H1 (cell line): ENCODE measurements at regions not wholly inside any gene's neighbourhood (a gene's known extent, or its start where the extent isn't known, plus 50 kb on each side); places are given as distances from the start of the nearest gene placed in this dataset.

Experiments used
- CTCF ChIA-PET: fragments of 300-600 bp; sonication (Branson Sonifier 250); formaldehyde crosslinking; loops from one replicate; lab custom pipeline; 2021; ENCODE audit not compliant: partially characterized antibody; lab: Charles Lee
- POLR2A ChIA-PET: fragments of 300-600 bp; sonication (Branson Sonifier 250); formaldehyde crosslinking; loops from one replicate; lab custom pipeline; 2021; ENCODE audit warnings: inconsistent platforms; ENCODE audit not compliant: partially characterized antibody; lab: Charles Lee
- DNase-seq, 2 experiments: peaks; one replicate each; pipeline versions ENCODE4 v3.0.0 to v3.0.0-alpha.2; 2010 to 2022; ENCODE audit warnings: low spot score in 2 of 2, low read depth in 1 of 2, mixed read lengths in 1 of 2
- FAIRE-seq: peaks from 2 replicates; lab custom pipeline; 2011; peaks lifted over from hg19 to GRCh38; lab: Jason Lieb, UNC
- H2AFZ ChIP-seq: 2 replicates; pipeline ENCODE4 v1.8.1; 2012; ENCODE audit warnings: low read length, inconsistent platforms
- H2AK5ac ChIP-seq: 2 replicates; pipeline ENCODE4 v1.6.1; 2013; ENCODE audit warnings: low read depth, low read length
- H2BK120ac ChIP-seq: replicated peaks from 2 replicates; pipeline ENCODE3; 2013; ENCODE audit warnings: low read depth, low read length, inconsistent platforms
- H2BK12ac ChIP-seq: 2 replicates; pipeline ENCODE4 v1.6.1; 2013; ENCODE audit warnings: low read depth, low read length
- H2BK15ac ChIP-seq: 2 replicates; pipeline ENCODE4 v1.6.1; 2013; ENCODE audit warnings: low read length
- H2BK20ac ChIP-seq: 2 replicates; pipeline ENCODE4 v1.6.1; 2013; ENCODE audit warnings: low read length
- H2BK5ac ChIP-seq: 2 replicates; pipeline ENCODE4 v1.6.1; 2013; ENCODE audit warnings: low read depth, low read length
- H3K14ac ChIP-seq: 2 replicates; pipeline ENCODE4 v1.6.1; 2013; ENCODE audit warnings: inconsistent platforms; ENCODE audit not compliant: insufficient read length
- H3K18ac ChIP-seq: 2 replicates; pipeline ENCODE4 v1.6.1; 2013; ENCODE audit warnings: low read length; ENCODE audit errors: extremely low read depth
- H3K23ac ChIP-seq: 2 replicates; pipeline ENCODE4 v1.6.1; 2013; ENCODE audit warnings: inconsistent platforms; ENCODE audit not compliant: insufficient read length
- H3K23me2 ChIP-seq: 2 replicates; pipeline ENCODE4 v1.6.1; 2013; ENCODE audit warnings: low read depth, low read length
- H3K27ac ChIP-seq: 2 replicates; pipeline ENCODE4 v1.6.1; 2011; ENCODE audit warnings: low read depth, low read length, inconsistent platforms
- H3K27me3 ChIP-seq, 4 experiments: replicated peaks in 1 of 4; 1 replicate in 1 of 4; 2 replicates in 3 of 4; pipeline versions ENCODE4 v1.6.1 to v1.8.1; 2011 to 2013; ENCODE audit warnings: low read length in 3 of 4, mild to moderate bottlenecking in 3 of 4, inconsistent platforms in 2 of 4, mixed read lengths in 2 of 4, moderate library complexity in 1 of 4; ENCODE audit not compliant: control insufficient read depth in 3 of 4, insufficient read depth in 3 of 4; ENCODE audit errors: extremely low read depth in 1 of 4
- H3K36me3 ChIP-seq, 4 experiments: 2 replicates each; pipeline versions ENCODE4 v1.6.1 to v1.8.1; 2011 to 2013; ENCODE audit warnings: mild to moderate bottlenecking in 4 of 4, low read length in 3 of 4, moderate library complexity in 2 of 4, control low read depth in 1 of 4, inconsistent platforms in 1 of 4; ENCODE audit not compliant: insufficient read depth in 4 of 4, control insufficient read depth in 2 of 4
- H3K4ac ChIP-seq: replicated peaks from 2 replicates; pipeline ENCODE3; 2013; ENCODE audit warnings: low read length, low read depth, mixed read lengths, inconsistent platforms; ENCODE audit not compliant: insufficient read length
- H3K4me1 ChIP-seq, 4 experiments: replicated peaks in 1 of 4; 1 replicate in 1 of 4; 2 replicates in 3 of 4; pipeline versions ENCODE4 v1.6.1 to v1.8.1; 2011 to 2013; ENCODE audit warnings: low read length in 3 of 4, inconsistent platforms in 2 of 4, mixed read lengths in 1 of 4; ENCODE audit not compliant: insufficient read depth in 4 of 4, control insufficient read depth in 3 of 4
- H3K4me2 ChIP-seq, 2 experiments: 2 replicates each; pipeline versions ENCODE4 v1.6.1 to v1.8.1; 2011 to 2013; ENCODE audit warnings: low read depth in 2 of 2, low read length in 2 of 2, control low read depth in 1 of 2, inconsistent platforms in 1 of 2, mild to moderate bottlenecking in 1 of 2; ENCODE audit not compliant: insufficient read depth in 1 of 2
- H3K4me3 ChIP-seq, 4 experiments: fragments of 200-600, 300-600 bp in 1 of 4; sonication (generic), shearing (Covaris generic), sonication (Bioruptor Twin) in 1 of 4; 2 replicates each; pipeline versions ENCODE4 v1.5.1 to v1.8.1; 2011 to 2016; ENCODE audit warnings: low read length in 4 of 4, low read depth in 3 of 4, control low read depth in 2 of 4, inconsistent platforms in 2 of 4, mild to moderate bottlenecking in 2 of 4, mixed read lengths in 1 of 4, moderate library complexity in 1 of 4; ENCODE audit not compliant: insufficient read depth in 2 of 4; ENCODE audit errors: extremely low read depth in 1 of 4
- H3K56ac ChIP-seq: replicated peaks from 2 replicates; pipeline ENCODE3; 2013; ENCODE audit warnings: low read depth, mild to moderate bottlenecking, mixed read lengths, low read length, inconsistent platforms; ENCODE audit not compliant: insufficient read length
- H3K79me1 ChIP-seq: 2 replicates; pipeline ENCODE4 v1.6.1; 2013; ENCODE audit warnings: low read depth, low read length, control low read depth
- H3K79me2 ChIP-seq, 2 experiments: 2 replicates each; pipeline versions ENCODE4 v1.6.1 to v1.8.1; 2012 to 2013; ENCODE audit warnings: low read length in 2 of 2, mild to moderate bottlenecking in 2 of 2, inconsistent platforms in 1 of 2; ENCODE audit not compliant: insufficient read depth in 2 of 2, control insufficient read depth in 1 of 2
- H3K9ac ChIP-seq, 4 experiments: replicated peaks in 1 of 4; 1 replicate in 1 of 4; 2 replicates in 3 of 4; pipeline versions ENCODE4 v1.6.1 to v1.8.1; 2011 to 2013; ENCODE audit warnings: low read depth in 3 of 4, low read length in 3 of 4, control low read depth in 2 of 4, mild to moderate bottlenecking in 2 of 4, moderate library complexity in 2 of 4, inconsistent platforms in 1 of 4; ENCODE audit errors: extremely low read depth in 1 of 4
- H3K9me3 ChIP-seq, 2 experiments: 2 replicates each; pipeline versions ENCODE4 v1.6.1 to v1.8.1; 2012 to 2013; ENCODE audit warnings: mild to moderate bottlenecking in 2 of 2, moderate library complexity in 2 of 2, control low read depth in 1 of 2, inconsistent platforms in 1 of 2, low read depth in 1 of 2, low read length in 1 of 2, mixed read lengths in 1 of 2; ENCODE audit not compliant: insufficient read depth in 2 of 2
- H4K20me1 ChIP-seq, 2 experiments: replicated peaks in 1 of 2; 2 replicates each; pipeline versions ENCODE3 to v1.8.1; 2011 to 2013; ENCODE audit warnings: inconsistent platforms in 2 of 2, low read length in 2 of 2, mild to moderate bottlenecking in 1 of 2; ENCODE audit not compliant: insufficient read depth in 2 of 2, control insufficient read depth in 1 of 2
- H4K5ac ChIP-seq: 2 replicates; pipeline ENCODE4 v1.6.1; 2013; ENCODE audit warnings: low read length, low read depth, mixed read lengths, inconsistent platforms; ENCODE audit not compliant: insufficient read length
- H4K8ac ChIP-seq: 2 replicates; pipeline ENCODE4 v1.8.0; 2013; ENCODE audit warnings: mild to moderate bottlenecking, moderate library complexity, low read length, inconsistent platforms; ENCODE audit not compliant: insufficient read depth; ENCODE audit errors: extremely low read depth
- H4K91ac ChIP-seq: replicated peaks from 2 replicates; pipeline ENCODE3; 2013; ENCODE audit warnings: low read length, mixed read lengths, inconsistent platforms; ENCODE audit not compliant: insufficient read length
- BACH1 ChIP-seq: IDR thresholded peaks from 2 replicates; pipeline ENCODE4 v1.6.1; 2012; ENCODE audit warnings: low read length, improper control_type of control experiment
- CBX8 ChIP-seq: fragments of 300-800, 300-1000 bp; sonication (generic); IDR thresholded peaks from 2 replicates; pipeline ENCODE4 v1.7.1; 2016; ENCODE audit warnings: low read depth, low read length, borderline replicate concordance
- CHD1 ChIP-seq: IDR thresholded peaks from 2 replicates; pipeline ENCODE4 v1.6.1; 2012; ENCODE audit warnings: low read depth, low read length, improper control_type of control experiment
- EZH2 ChIP-seq: fragments of 200-600 bp; sonication (generic); IDR thresholded peaks from 2 replicates; pipeline ENCODE4 v1.7.1; 2012; ENCODE audit warnings: low read depth, mild to moderate bottlenecking, moderate library complexity, low read length, inconsistent platforms; ENCODE audit not compliant: severe bottlenecking
- GABPA ChIP-seq: IDR thresholded peaks from 2 replicates; pipeline ENCODE4 v1.6.1; 2011; ENCODE audit warnings: mild to moderate bottlenecking, low read length, moderate library complexity, borderline replicate concordance; ENCODE audit not compliant: insufficient read depth
- JUN ChIP-seq: IDR thresholded peaks from 2 replicates; pipeline ENCODE4 v1.6.1; 2011; ENCODE audit warnings: low read depth, mild to moderate bottlenecking, improper control_type of control experiment, low read length
- JUND ChIP-seq: IDR thresholded peaks from 2 replicates; pipeline ENCODE4 v1.6.1; 2011; ENCODE audit warnings: mild to moderate bottlenecking, improper control_type of control experiment, low read length
- RFX5 ChIP-seq: IDR thresholded peaks from 2 replicates; pipeline ENCODE4 v1.6.1; 2011; ENCODE audit warnings: low read depth, low read length, improper control_type of control experiment, borderline replicate concordance
- SP1 ChIP-seq: IDR thresholded peaks from 2 replicates; pipeline ENCODE4 v1.6.1; 2011; ENCODE audit warnings: low read depth, low read length
- SP2 ChIP-seq: IDR thresholded peaks from 2 replicates; pipeline ENCODE4 v1.6.1; 2012; ENCODE audit warnings: mild to moderate bottlenecking, low read length, inconsistent platforms
- SUZ12 ChIP-seq: fragments of 200-600 bp; sonication (generic); IDR thresholded peaks from 2 replicates; pipeline ENCODE4 v1.6.1; 2012; ENCODE audit warnings: mild to moderate bottlenecking, inconsistent platforms, low read length, moderate library complexity, mixed read lengths
- TEAD4 ChIP-seq: IDR thresholded peaks from 2 replicates; pipeline ENCODE4 v1.6.1; 2012; ENCODE audit warnings: low read depth, low read length, inconsistent platforms, mixed read lengths
- YY1 ChIP-seq: IDR thresholded peaks from 2 replicates; pipeline ENCODE4 v1.6.1; 2011; ENCODE audit warnings: low read depth, mild to moderate bottlenecking, low read length

DNA sequence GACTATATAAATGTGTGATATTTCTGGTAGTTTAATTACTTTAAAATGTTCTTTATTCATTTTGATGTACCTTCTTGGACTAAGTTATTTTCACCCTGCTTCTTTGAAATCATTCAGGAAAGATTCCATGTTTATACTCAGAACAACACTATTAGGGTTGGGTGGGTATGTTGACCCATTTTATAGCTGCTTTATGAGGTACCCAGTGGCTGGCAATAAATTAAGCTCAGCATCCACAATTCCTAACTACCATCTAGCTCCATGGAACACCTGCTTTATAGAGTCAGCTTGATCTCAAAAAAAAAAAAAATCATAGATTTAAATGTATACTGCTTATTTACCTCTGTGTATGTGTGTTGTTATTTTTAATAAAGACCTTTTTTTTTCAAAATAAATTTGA lies 78.9 kb upstream of the ZNF91 start:
- Histone ChIP-seq H3K79me1 (no peaks in the 10 kb centered on the region), H3K9ac (no peak overlapping the region), H3K36me3 (0 out of 8 replicates have a peak, but pooled peaks cover 0 to 2% (median 0%) of the 10 kb centered on the region in 4 experiments), H4K20me1 (no peaks in the 10 kb centered on the region), H4K5ac (no peak overlapping the region), H3K27me3 (no peaks in the 10 kb centered on the region), H4K91ac (no peak overlapping the region), H3K4me1 (no peaks in the 10 kb centered on the region), H3K4me2 (no peak overlapping the region), H2BK120ac (no peak overlapping the region), H2BK5ac (no peak overlapping the region), H3K23ac (no peak overlapping the region), H3K4me3 (no peak overlapping the region), H3K56ac (no peak overlapping the region), H2BK20ac (no peak overlapping the region), H2AFZ (no peak overlapping the region), H3K18ac (no peak overlapping the region), H4K8ac (no peak overlapping the region), H3K23me2 (no peaks in the 10 kb centered on the region), H2AK5ac (no peak overlapping the region), H3K27ac (no peak overlapping the region), H2BK12ac (no peak overlapping the region), H2BK15ac (no peak overlapping the region), H3K9me3 (peaks cover 54 to 56% of the 10 kb centered on the region in 2 experiments), H3K4ac (no peak overlapping the region), H3K79me2 (no peaks in the 10 kb centered on the region), H3K14ac (no peak overlapping the region)
- ChIA-PET POLR2A (no interaction called here), CTCF (no interaction called here)
- DNase-seq (no peak), FAIRE-seq (no peak)
- TF ChIP-seq JUND (no peak), SUZ12 (no peak), TEAD4 (no peak), CHD1 (no peak), RFX5 (no peak), JUN (no peak), SP1 (no peak), GABPA (no peak), CBX8 (no peak), YY1 (no peak), EZH2 (no peak), SP2 (no peak), BACH1 (no peak)
